B cell (primary cell): ENCODE measurements at regions not wholly inside any gene's neighbourhood (a gene's known extent, or its start where the extent isn't known, plus 50 kb on each side); places are given as distances from the start of the nearest gene placed in this dataset.

ENCODE experiments used
- ATAC-seq: fragments of 200-7000 bp; cut with Tn5 transposase; one replicate; pipeline ENCODE4 v1.10.0; 2021; ENCODE audit warnings: low read depth, mild to moderate bottlenecking, moderate number of reproducible peaks, moderate library complexity
- CTCF ChIA-PET: fragments of 350-600 bp; sonication (Branson Sonifier 250); formaldehyde crosslinking; loops from one replicate; lab custom pipeline; 2021; ENCODE audit warnings: antibody characterized with exemption, inconsistent platforms; lab: Charles Lee
- POLR2A ChIA-PET: fragments of 350-600 bp; sonication (Branson Sonifier 250); formaldehyde crosslinking; loops from one replicate; lab custom pipeline; 2021; ENCODE audit warnings: antibody characterized with exemption; lab: Charles Lee
- DNase-seq: peaks from one replicate; pipeline ENCODE4 v3.0.0; 2013
- H2AFZ ChIP-seq: 2 replicates; pipeline ENCODE4 v1.6.1; 2012; ENCODE audit warnings: mild to moderate bottlenecking, low read depth, low read length; ENCODE audit not compliant: insufficient read depth, poor library complexity, severe bottlenecking
- H3K27ac ChIP-seq, 2 donors: 1 replicate in 1 of 2; 2 replicates in 1 of 2; pipeline ENCODE4 v1.5.1; 2012 to 2013; ENCODE audit warnings: low read length in 2 of 2, mild to moderate bottlenecking in 2 of 2, moderate library complexity in 1 of 2
- H3K27me3 ChIP-seq, 4 experiments: fragments of 200-600 bp in 1 of 4; sonication (generic) in 1 of 4; replicated peaks in 1 of 4; 1 replicate in 2 of 4; 2 replicates in 2 of 4; pipeline versions ENCODE4 v1.6.1 to v1.7.0; 2013 to 2016; ENCODE audit warnings: low read length in 3 of 4, mild to moderate bottlenecking in 2 of 4, mixed read lengths in 1 of 4, moderate library complexity in 1 of 4; ENCODE audit not compliant: insufficient read depth in 4 of 4, control insufficient read depth in 3 of 4; ENCODE audit errors: control extremely low read depth in 1 of 4
- H3K36me3 ChIP-seq, 2 experiments: replicated peaks in 1 of 2; 1 replicate in 1 of 2; 2 replicates in 1 of 2; pipeline versions ENCODE4 v1.6.1 to v1.7.1; 2013; ENCODE audit warnings: low read length in 1 of 2; ENCODE audit not compliant: insufficient read depth in 2 of 2, control insufficient read depth in 1 of 2; ENCODE audit errors: control extremely low read depth in 1 of 2, extremely low read depth in 1 of 2
- H3K4me1 ChIP-seq, 2 donors: fragments of 200-600 bp in 1 of 2; sonication (generic) in 1 of 2; 1 replicate in 1 of 2; 2 replicates in 1 of 2; pipeline versions ENCODE4 v1.5.1 to v1.6.1; 2013 to 2017; ENCODE audit warnings: low read length in 2 of 2; ENCODE audit not compliant: control insufficient read depth in 2 of 2, insufficient read depth in 2 of 2
- H3K4me2 ChIP-seq: replicated peaks from 2 replicates; pipeline ENCODE3; 2012; ENCODE audit warnings: mild to moderate bottlenecking, low read depth, low read length; ENCODE audit not compliant: poor library complexity, severe bottlenecking
- H3K4me3 ChIP-seq, 5 experiments: fragments of 200-600 bp in 1 of 5; sonication (generic) in 1 of 5; 1 replicate in 3 of 5; 2 replicates in 2 of 5; pipeline versions ENCODE4 v1.5.1 to v1.7.0; 2011 to 2016; ENCODE audit warnings: low read length in 4 of 5, mild to moderate bottlenecking in 4 of 5, low read depth in 2 of 5, control low read depth in 1 of 5, moderate library complexity in 1 of 5; ENCODE audit not compliant: insufficient read depth in 1 of 5; ENCODE audit errors: control extremely low read depth in 1 of 5, extremely low read depth in 1 of 5
- H3K79me2 ChIP-seq: fragments of 200-600 bp; sonication (generic); one replicate; pipeline ENCODE4 v1.6.0; 2016; ENCODE audit warnings: low read length; ENCODE audit not compliant: control insufficient read depth, insufficient read depth
- H3K9ac ChIP-seq: fragments of 200-600 bp; sonication (generic); 2 replicates; pipeline ENCODE4 v1.6.1; 2017; ENCODE audit warnings: mild to moderate bottlenecking, low read length, moderate library complexity
- H3K9me3 ChIP-seq, 3 donors: one replicate each; pipeline versions ENCODE4 v1.6.1 to v1.7.1; 2013; ENCODE audit warnings: low read length in 2 of 3; ENCODE audit not compliant: control insufficient read depth in 2 of 3, insufficient read depth in 1 of 3; ENCODE audit errors: control extremely low read depth in 1 of 3
- H4K20me1 ChIP-seq: 2 replicates; pipeline ENCODE4 v1.6.0; 2012; ENCODE audit warnings: mild to moderate bottlenecking, low read length; ENCODE audit not compliant: insufficient read depth, control insufficient read depth, poor library complexity, severe bottlenecking
- H3K27ac Mint-ChIP-seq: one replicate; pipeline ENCODE4 v1.8.0; 2021; ENCODE audit warnings: mixed read lengths
- H3K27me3 Mint-ChIP-seq: one replicate; pipeline ENCODE4 v1.8.0; 2021; ENCODE audit warnings: mixed read lengths
- H3K4me1 Mint-ChIP-seq: one replicate; pipeline ENCODE4 v1.8.0; 2021; ENCODE audit warnings: mixed read lengths
- H3K4me3 Mint-ChIP-seq: one replicate; pipeline ENCODE4 v1.8.0; 2021; ENCODE audit warnings: mixed read lengths
- H3K9me3 Mint-ChIP-seq: one replicate; pipeline ENCODE4 v1.8.0; 2022; ENCODE audit warnings: mixed read lengths; ENCODE audit not compliant: insufficient read depth
- CTCF ChIP-seq: fragments of 200-600 bp; IDR thresholded peaks from one replicate; pipeline ENCODE4 v1.8.0; 2022; ENCODE audit warnings: antibody characterized with exemption, mild to moderate bottlenecking
- EZH2 ChIP-seq: IDR thresholded peaks from 2 replicates; pipeline ENCODE4 v1.6.1; 2012; ENCODE audit warnings: borderline replicate concordance, low read depth, mild to moderate bottlenecking, moderate library complexity, low read length; ENCODE audit not compliant: insufficient read depth, poor library complexity, severe bottlenecking
- WGBS: methylation state at CpG from one replicate; pipeline ENCODE4 v1.1.5; 2013; ENCODE audit warnings: missing lambda C conversion rate; ENCODE audit not compliant: insufficient coverage; 5-methylcytosine and 5-hydroxymethylcytosine counted together
- intact Hi-C: fragments of 100-400 bp; cut with micrococcal nuclease; formaldehyde crosslinking; loops from one replicate; pipeline ENCODE4 v1.10.0; 2022

- ATAC-seq (no peak), DNase-seq (no peak)
- WGBS = 86% methylated on average over 5 of the region's 7 CpGs
- Mint-ChIP-seq H3K27me3 (no peaks in the 10 kb centered on the region), H3K9me3 (no peaks in the 10 kb centered on the region), H3K4me3 (no peak overlapping the region), H3K4me1 (no peaks in the 10 kb centered on the region), H3K27ac (no peak overlapping the region)
- H2AFZ ChIP-seq = no peak overlapping the region
- no peaks in the 10 kb centered on the region for H4K20me1 ChIP-seq
- POLR2A ChIA-PET = no interaction called here
- no peak overlapping the region for H3K4me2 ChIP-seq
- no peak overlapping the region for H3K27ac ChIP-seq
- no peaks in the 10 kb centered on the region for H3K79me2 ChIP-seq
- H3K4me1 ChIP-seq = no peaks in the 10 kb centered on the region
- no peak for TF ChIP-seq CTCF
- TF ChIP-seq EZH2 = no peak
- no peak overlapping the region for H3K4me3 ChIP-seq
- no peaks in the 10 kb centered on the region for H3K27me3 ChIP-seq
- H3K9me3 ChIP-seq = peaks cover 0 to 3% (median 0%) of the 10 kb centered on the region in 3 donors
- no peaks in the 10 kb centered on the region for H3K36me3 ChIP-seq
- intact Hi-C loops = no loop called here
- H3K9ac ChIP-seq = no peak overlapping the region
- CTCF ChIA-PET = no interaction called here
These were observed 604.5 kb downstream of the VRK1 start for GRCh38 chr14:97401714-97402113.

- no peaks in the 10 kb centered on the region for H3K27me3 Mint-ChIP-seq
- no peak overlapping the region for H3K27ac Mint-ChIP-seq
- TF ChIP-seq CTCF (no peak), EZH2 (no peak)
- Histone ChIP-seq H2AFZ (no peak overlapping the region), H3K36me3 (no peaks in the 10 kb centered on the region), H3K27me3 (no peaks in the 10 kb centered on the region), H3K79me2 (no peaks in the 10 kb centered on the region), H3K4me1 (no peaks in the 10 kb centered on the region), H3K4me2 (no peak overlapping the region), H3K27ac (no peak overlapping the region), H3K4me3 (no peak overlapping the region), H3K9ac (no peak overlapping the region), H3K9me3 (peaks cover 0 to 3% (median 0%) of the 10 kb centered on the region in 3 donors), H4K20me1 (no peaks in the 10 kb centered on the region)
- no peak for DNase-seq
- H3K4me1 Mint-ChIP-seq = no peaks in the 10 kb centered on the region
- no peak for ATAC-seq
- no peaks in the 10 kb centered on the region for H3K9me3 Mint-ChIP-seq
- intact Hi-C loops = no loop called here
- no peak overlapping the region for H3K4me3 Mint-ChIP-seq
- ChIA-PET POLR2A (no interaction called here), CTCF (no interaction called here)
- WGBS = 50% methylated on average over 1 of the region's 2 CpGs
These were observed 605.1 kb downstream of the VRK1 start for GRCh38 chr14:97402279-97402678.
